ENCODE measurements at regions not wholly inside any gene's neighbourhood (a gene's known extent, or its start where the extent isn't known, plus 50 kb on each side); places are given as distances from the start of the nearest gene placed in this dataset.

DNA sequence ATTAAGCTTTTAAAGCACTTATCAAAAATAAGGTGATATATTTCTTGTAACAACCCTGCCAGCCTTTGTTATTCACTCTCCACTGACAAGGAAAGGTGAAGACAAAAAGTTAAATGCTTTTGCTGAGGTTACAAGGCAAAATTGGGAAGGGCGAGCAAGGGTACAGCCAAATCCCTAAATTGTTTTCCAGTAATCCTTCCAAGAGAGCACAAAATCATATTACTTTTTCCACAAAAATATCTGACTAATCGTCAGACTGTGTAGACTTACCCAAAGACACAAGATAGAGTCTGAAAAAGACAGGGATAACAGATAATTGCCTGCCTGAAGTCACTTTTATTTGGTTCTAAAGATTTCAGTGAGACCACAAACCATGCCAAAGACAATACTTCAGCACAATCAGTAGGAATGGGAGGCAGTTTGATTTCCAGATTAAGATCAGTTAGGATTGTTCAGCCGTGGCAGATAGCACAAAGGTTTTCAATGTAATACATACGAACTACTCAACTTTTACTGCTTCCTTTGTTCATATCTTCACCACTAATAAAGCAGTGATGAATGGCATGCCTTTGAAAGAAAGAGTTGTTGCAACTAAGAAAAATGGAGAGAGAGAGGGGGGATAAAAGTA, 383.8 kb upstream of the TUSC1 start:
- intact Hi-C loops (cut with micrococcal nuclease) = no loop called here
- Histone ChIP-seq H3K4me3 (no peak overlapping the region), H3K27me3 (ENCODE audit: low read depth) (no peaks in the 10 kb centered on the region), H3K36me3 (no peaks in the 10 kb centered on the region), H3K4me1 (no peaks in the 10 kb centered on the region), H3K27ac (replicated peaks) (no peak overlapping the region), H3K9me3 (replicated peaks) (no peaks in the 10 kb centered on the region)
- DNase-seq = no peak
- TF ChIP-seq, protein P1, sequence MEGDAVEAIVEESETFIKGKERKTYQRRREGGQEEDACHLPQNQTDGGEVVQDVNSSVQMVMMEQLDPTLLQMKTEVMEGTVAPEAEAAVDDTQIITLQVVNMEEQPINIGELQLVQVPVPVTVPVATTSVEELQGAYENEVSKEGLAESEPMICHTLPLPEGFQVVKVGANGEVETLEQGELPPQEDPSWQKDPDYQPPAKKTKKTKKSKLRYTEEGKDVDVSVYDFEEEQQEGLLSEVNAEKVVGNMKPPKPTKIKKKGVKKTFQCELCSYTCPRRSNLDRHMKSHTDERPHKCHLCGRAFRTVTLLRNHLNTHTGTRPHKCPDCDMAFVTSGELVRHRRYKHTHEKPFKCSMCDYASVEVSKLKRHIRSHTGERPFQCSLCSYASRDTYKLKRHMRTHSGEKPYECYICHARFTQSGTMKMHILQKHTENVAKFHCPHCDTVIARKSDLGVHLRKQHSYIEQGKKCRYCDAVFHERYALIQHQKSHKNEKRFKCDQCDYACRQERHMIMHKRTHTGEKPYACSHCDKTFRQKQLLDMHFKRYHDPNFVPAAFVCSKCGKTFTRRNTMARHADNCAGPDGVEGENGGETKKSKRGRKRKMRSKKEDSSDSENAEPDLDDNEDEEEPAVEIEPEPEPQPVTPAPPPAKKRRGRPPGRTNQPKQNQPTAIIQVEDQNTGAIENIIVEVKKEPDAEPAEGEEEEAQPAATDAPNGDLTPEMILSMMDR (IDR thresholded peaks at IDR 0.05; ENCODE audit: borderline replicate concordance) = no peak

DNA sequence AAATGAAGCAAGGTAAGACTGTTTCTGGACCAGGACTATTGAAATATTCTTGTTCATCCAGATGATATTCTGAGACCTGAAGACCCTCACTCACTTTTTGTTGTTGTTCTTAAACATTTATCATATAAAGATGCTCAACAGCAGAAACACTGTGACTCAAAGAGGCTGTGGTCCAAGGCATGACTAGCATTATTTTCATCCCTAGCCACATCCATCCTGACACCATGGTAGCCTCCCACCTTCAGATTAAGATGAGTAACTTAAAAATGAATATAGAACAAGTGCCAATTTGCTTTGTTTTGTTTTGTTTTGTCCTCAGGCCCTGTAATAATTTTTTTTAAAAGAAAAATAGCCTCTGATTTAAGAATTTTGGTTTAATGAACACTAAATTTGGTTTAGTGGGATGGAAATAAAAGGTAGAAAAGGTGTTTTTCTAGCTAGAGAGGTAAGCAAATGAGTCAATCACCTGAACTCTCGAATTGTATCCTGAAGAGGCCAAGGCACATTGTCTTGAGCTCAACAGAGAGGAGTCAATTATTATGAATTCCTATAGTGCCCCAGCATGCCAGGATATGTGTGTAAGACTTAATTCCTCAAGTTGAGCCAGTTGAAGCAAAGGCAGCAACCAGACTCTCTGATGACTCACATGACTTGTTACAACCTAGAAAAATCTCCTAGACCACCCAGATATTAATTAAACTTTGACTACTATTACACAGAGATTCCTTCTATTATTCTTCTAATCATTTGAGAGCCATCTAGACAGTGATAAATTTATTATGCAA, 380.1 kb upstream of the TUSC1 start:
- Histone ChIP-seq H3K9me3 (replicated peaks) (no peaks in the 10 kb centered on the region), H3K27me3 (ENCODE audit: low read depth) (no peaks in the 10 kb centered on the region), H3K4me3 (no peak overlapping the region), H3K36me3 (no peaks in the 10 kb centered on the region), H3K27ac (replicated peaks) (no peak overlapping the region), H3K4me1 (no peaks in the 10 kb centered on the region)
- intact Hi-C loops (cut with micrococcal nuclease) = no loop called here
- TF ChIP-seq, protein P1 (IDR thresholded peaks at IDR 0.05; ENCODE audit: borderline replicate concordance) = no peak
- no peak for DNase-seq

DNA sequence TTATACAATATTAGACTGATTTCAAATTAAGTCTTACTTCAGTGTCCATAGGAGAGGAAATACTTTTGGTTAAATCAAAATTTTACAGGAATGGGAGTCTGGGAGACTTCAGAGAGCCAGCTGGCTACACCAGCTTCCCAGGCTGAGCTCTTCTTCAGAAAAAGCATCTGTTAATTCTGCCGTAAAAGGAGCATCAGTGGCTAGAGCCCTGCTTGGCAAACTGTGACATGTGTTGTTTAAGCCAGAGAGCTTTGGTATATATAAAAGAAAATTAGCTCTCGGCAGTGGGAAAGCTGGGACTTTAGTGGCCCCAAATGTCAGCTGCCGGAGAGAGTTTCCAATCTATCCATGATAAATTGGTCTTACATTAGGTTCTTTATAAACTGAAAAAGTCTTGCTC, 378.8 kb upstream of the TUSC1 start:
- H3K27ac ChIP-seq (replicated peaks) = no peak overlapping the region
- no peaks in the 10 kb centered on the region for H3K27me3 ChIP-seq (ENCODE audit: low read depth)
- TF ChIP-seq, protein P1 (IDR thresholded peaks at IDR 0.05; ENCODE audit: borderline replicate concordance) = no peak
- no peak overlapping the region for H3K4me3 ChIP-seq
- H3K36me3 ChIP-seq = no peaks in the 10 kb centered on the region
- H3K4me1 ChIP-seq = no peaks in the 10 kb centered on the region
- no peak for DNase-seq
- no peaks in the 10 kb centered on the region for H3K9me3 ChIP-seq (replicated peaks)
- intact Hi-C loops (cut with micrococcal nuclease) = no loop called here

DNA sequence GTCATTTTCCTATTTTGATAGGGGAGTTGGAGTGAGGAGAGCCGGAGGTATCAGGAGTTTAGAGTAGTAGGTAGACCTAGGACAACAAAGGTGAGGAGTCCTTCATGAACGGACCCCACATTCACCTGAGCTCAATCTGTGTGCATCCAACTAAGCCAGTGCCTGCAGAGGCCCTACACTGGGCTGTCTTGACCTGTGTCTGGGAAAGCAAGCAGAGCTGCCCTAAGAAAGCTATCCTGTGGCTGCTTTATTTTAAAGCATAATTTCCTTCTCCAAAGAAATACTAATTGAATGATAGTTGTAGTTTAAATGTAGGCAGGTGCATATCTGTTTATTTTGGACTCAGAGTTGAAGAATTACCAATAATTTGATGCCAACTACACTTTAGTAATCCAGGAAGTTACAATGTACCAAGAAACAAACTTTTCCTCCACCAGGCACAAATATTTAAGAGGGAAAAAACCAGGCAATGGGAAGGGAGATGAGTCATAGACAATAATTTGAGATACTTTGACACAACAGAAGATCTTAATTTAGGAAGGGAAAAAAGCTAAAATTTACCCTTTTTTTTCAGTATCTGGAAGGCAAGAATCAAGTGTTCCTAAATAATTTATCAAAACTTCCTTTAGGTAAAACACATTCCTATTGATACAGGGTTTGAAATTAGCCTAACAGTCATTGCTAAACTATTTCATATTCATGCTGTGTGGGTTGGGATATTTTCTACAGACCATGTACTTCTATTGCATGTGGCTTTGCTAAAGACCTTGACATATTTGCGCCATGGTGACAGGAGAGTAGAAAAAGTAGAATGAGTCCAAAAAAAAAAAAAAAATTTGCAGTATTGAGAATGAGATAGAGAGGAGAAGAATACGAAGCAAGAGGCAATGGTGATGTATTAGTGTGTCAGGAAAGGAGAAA, 376.6 kb upstream of the TUSC1 start:
- TF ChIP-seq, protein P1 (IDR thresholded peaks at IDR 0.05; ENCODE audit: borderline replicate concordance) = no peak
- no peak overlapping the region for H3K27ac ChIP-seq (replicated peaks)
- H3K27me3 ChIP-seq (ENCODE audit: low read depth) = no peaks in the 10 kb centered on the region
- no peaks in the 10 kb centered on the region for H3K4me1 ChIP-seq
- intact Hi-C loops (cut with micrococcal nuclease) = no loop called here
- H3K9me3 ChIP-seq (replicated peaks) = no peaks in the 10 kb centered on the region
- H3K4me3 ChIP-seq = no peak overlapping the region
- no peaks in the 10 kb centered on the region for H3K36me3 ChIP-seq
- DNase-seq = no peak

DNA sequence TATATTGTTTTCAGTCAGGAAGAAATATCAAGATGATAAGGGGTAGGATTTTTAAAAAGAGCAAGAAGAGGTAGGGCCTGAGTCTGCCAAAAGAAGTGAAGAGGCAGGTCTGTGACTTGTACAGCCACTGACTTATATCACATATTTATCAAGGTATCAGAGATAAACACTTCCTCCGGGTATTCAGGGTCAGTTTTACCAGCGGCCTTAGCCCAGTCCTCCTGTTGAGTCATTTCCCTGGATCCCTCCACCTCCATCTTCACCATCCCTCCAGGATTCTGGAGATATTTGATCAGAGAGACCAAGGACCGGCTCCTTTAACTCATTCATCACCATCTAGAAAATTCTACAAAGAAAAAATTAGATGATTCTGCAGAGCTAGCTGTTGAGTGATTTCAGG, 375.7 kb upstream of the TUSC1 start:
- TF ChIP-seq, protein P1 (IDR thresholded peaks at IDR 0.05; ENCODE audit: borderline replicate concordance) = no peak
- intact Hi-C loops (cut with micrococcal nuclease) = no loop called here
- Histone ChIP-seq H3K27ac (replicated peaks) (no peak overlapping the region), H3K4me3 (no peak overlapping the region), H3K4me1 (no peaks in the 10 kb centered on the region), H3K9me3 (replicated peaks) (no peaks in the 10 kb centered on the region), H3K36me3 (no peaks in the 10 kb centered on the region), H3K27me3 (ENCODE audit: low read depth) (no peaks in the 10 kb centered on the region)
- no peak for DNase-seq
